ENCODE measurements at regions not wholly inside any gene's neighbourhood (a gene's known extent, or its start where the extent isn't known, plus 50 kb on each side); places are given as distances from the start of the nearest gene placed in this dataset.

DNA sequence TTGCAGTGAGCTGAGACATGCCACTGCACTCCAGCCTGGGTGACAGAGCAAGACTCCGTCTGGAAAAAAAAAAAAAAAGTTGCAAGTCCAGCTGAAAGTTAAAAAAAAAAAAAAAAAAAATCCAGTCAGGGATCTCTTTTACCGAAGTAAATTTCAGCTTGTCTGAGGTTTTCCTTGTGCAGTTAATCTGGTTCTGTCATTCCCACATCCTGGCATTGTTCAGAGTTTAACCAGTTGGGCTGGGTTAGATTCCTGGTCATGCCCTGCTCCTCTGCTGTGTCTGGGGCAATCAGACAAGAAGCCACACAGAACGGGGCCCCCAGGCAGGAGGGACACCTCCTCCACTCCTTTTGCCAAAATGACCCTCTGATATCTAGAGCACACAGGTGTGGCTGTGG, 84.1 kb upstream of the KLHL25 start:
- TF ChIP-seq, protein P1, sequence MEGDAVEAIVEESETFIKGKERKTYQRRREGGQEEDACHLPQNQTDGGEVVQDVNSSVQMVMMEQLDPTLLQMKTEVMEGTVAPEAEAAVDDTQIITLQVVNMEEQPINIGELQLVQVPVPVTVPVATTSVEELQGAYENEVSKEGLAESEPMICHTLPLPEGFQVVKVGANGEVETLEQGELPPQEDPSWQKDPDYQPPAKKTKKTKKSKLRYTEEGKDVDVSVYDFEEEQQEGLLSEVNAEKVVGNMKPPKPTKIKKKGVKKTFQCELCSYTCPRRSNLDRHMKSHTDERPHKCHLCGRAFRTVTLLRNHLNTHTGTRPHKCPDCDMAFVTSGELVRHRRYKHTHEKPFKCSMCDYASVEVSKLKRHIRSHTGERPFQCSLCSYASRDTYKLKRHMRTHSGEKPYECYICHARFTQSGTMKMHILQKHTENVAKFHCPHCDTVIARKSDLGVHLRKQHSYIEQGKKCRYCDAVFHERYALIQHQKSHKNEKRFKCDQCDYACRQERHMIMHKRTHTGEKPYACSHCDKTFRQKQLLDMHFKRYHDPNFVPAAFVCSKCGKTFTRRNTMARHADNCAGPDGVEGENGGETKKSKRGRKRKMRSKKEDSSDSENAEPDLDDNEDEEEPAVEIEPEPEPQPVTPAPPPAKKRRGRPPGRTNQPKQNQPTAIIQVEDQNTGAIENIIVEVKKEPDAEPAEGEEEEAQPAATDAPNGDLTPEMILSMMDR (conservative IDR thresholded peaks at IDR 0.05; ENCODE audit: low read length), result no peak
- no peak for TF ChIP-seq EZH2phosphoT487 (IDR thresholded peaks at IDR 0.05; ENCODE audit: borderline replicate concordance)

All from Loucy (cell line).